Forelimb muscle (tissue), 1 donor: ENCODE measurements at regions not wholly inside any gene's neighbourhood (a gene's known extent, or its start where the extent isn't known, plus 50 kb on each side); places are given as distances from the start of the nearest gene placed in this dataset.
"Not testable (repeated sequence)": the region's sequence is repeated elsewhere in the genome, so short reads cannot be mapped to it uniquely, and the experiment has no call there.

Experiments used
- DNase-seq: peaks from one replicate; pipeline ENCODE4 v3.0.0-alpha.2; 2013; ENCODE audit warnings: low read depth

GRCh38 chr14:27757642-27758041 lies 1008.9 kb upstream of the FOXG1 start:
- DNase-seq: not testable (repeated sequence)

GRCh38 chr14:27760367-27760766 lies 1006.2 kb upstream of the FOXG1 start:
- DNase-seq: not testable (repeated sequence)

- not testable (repeated sequence) for DNase-seq
These were observed 967.2 kb upstream of the FOXG1 start for GRCh38 chr14:27799066-27800028.

GRCh38 chr14:27817746-27818430 lies 948.7 kb upstream of the FOXG1 start:
- DNase-seq: not testable (repeated sequence)

GRCh38 chr14:27826149-27826548 lies 940.4 kb upstream of the FOXG1 start:
- DNase-seq: peak; percentile 8

GRCh38 chr14:27831978-27832377 lies 934.6 kb upstream of the FOXG1 start:
- DNase-seq: not testable (repeated sequence)

GRCh38 chr14:27833001-27833400 lies 933.6 kb upstream of the FOXG1 start:
- not testable (repeated sequence) for DNase-seq

- no peak for DNase-seq
These were observed 930.2 kb upstream of the FOXG1 start for GRCh38 chr14:27836386-27836785.

GRCh38 chr14:27845241-27845850 lies 921.2 kb upstream of the FOXG1 start:
- no peak for DNase-seq

- DNase-seq: no peak
These were observed 920.7 kb upstream of the FOXG1 start for GRCh38 chr14:27845902-27846301.

GRCh38 chr14:27847480-27847879 lies 919.1 kb upstream of the FOXG1 start:
- DNase-seq: not testable (repeated sequence)

GRCh38 chr14:27849193-27849592 lies 917.4 kb upstream of the FOXG1 start:
- not testable (repeated sequence) for DNase-seq

GRCh38 chr14:27862684-27863083 lies 903.9 kb upstream of the FOXG1 start:
- DNase-seq: no peak

- DNase-seq: no peak
These were observed 903.4 kb upstream of the FOXG1 start for GRCh38 chr14:27863166-27863565.

- DNase-seq: no peak
These were observed 885.5 kb upstream of the FOXG1 start for GRCh38 chr14:27881063-27881462.

- no peak for DNase-seq
These were observed 884.9 kb upstream of the FOXG1 start for GRCh38 chr14:27881646-27882045.

GRCh38 chr14:27886256-27886655 lies 880.3 kb upstream of the FOXG1 start:
- DNase-seq: no peak

- DNase-seq: no peak
These were observed 876.3 kb upstream of the FOXG1 start for GRCh38 chr14:27890259-27890658.

GRCh38 chr14:27908484-27908883 lies 858.1 kb upstream of the FOXG1 start:
- DNase-seq: not testable (repeated sequence)

GRCh38 chr14:27916326-27916725 lies 850.3 kb upstream of the FOXG1 start:
- DNase-seq: no peak

- DNase-seq: no peak
These were observed 848.7 kb upstream of the FOXG1 start for GRCh38 chr14:27917896-27918295.

- no peak for DNase-seq
These were observed 839.1 kb upstream of the FOXG1 start for GRCh38 chr14:27927519-27927918.
